Activated CD8-positive, alpha-beta memory T cell treated with anti-CD3 and anti-CD28 coated beads, Interleukin-2, amount 10 ng/mL, durations not matched to agents 7 days and 5 days (primary cell): ENCODE measurements at regions not wholly inside any gene's neighbourhood (a gene's known extent, or its start where the extent isn't known, plus 50 kb on each side); places are given as distances from the start of the nearest gene placed in this dataset.
"Not testable (repeated sequence)": the region's sequence is repeated elsewhere in the genome, so short reads cannot be mapped to it uniquely, and the experiment has no call there.

Source experiments
- ATAC-seq: fragments of 150-1000 bp; cut with Tn5 transposase; one replicate; pipeline ENCODE4 v1.10.0; 2021; ENCODE audit warnings: moderate library complexity
- CTCF ChIA-PET: fragments of 350-600 bp; sonication (Branson Sonifier 250); formaldehyde crosslinking; loops from one replicate; lab custom pipeline; 2021; ENCODE audit warnings: antibody characterized with exemption; lab: Charles Lee
- DNase-seq: peaks from one replicate; pipeline ENCODE4 v3.0.0-alpha.2; 2020
- H3K27ac Mint-ChIP-seq: one replicate; pipeline ENCODE4 v1.8.0; 2021; ENCODE audit warnings: mild to moderate bottlenecking, mixed read lengths
- H3K27me3 Mint-ChIP-seq: one replicate; pipeline ENCODE4 v1.8.0; 2021; ENCODE audit warnings: mixed read lengths
- H3K36me3 Mint-ChIP-seq: one replicate; pipeline ENCODE4 v1.8.0; 2021; ENCODE audit warnings: mild to moderate bottlenecking, mixed read lengths
- H3K4me1 Mint-ChIP-seq: one replicate; pipeline ENCODE4 v1.8.0; 2021; ENCODE audit warnings: mixed read lengths
- H3K4me3 Mint-ChIP-seq: one replicate; pipeline ENCODE4 v1.8.0; 2021; ENCODE audit warnings: mild to moderate bottlenecking, moderate library complexity, mixed read lengths
- H3K9me3 Mint-ChIP-seq: one replicate; pipeline ENCODE4 v1.8.0; 2022; ENCODE audit warnings: low read depth, mixed read lengths

DNA sequence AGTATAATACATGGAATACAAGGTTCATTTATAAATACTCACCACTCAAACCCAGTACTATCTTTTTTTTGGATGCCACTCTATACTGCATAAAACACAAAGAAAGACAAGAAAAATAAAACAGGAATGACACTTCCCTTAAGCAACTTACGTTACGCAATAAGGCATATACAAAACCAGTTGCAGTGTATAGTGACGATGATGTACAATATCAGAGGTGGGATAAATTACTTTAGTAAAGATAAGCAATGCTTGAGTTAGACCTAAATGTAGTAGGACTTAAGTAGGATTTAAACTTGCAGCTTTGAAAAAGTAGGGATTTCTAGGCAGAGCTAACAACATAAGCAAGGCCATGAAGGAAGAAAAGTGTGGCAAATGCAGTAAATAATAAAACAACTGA lies 374.9 kb downstream of the SPRY2 start:
- no peaks in the 10 kb centered on the region for H3K36me3 Mint-ChIP-seq
- H3K4me1 Mint-ChIP-seq, result no peaks in the 10 kb centered on the region
- CTCF ChIA-PET, result no interaction called here
- H3K9me3 Mint-ChIP-seq, result no peaks in the 10 kb centered on the region
- no peak overlapping the region for H3K4me3 Mint-ChIP-seq
- no peak for DNase-seq
- H3K27me3 Mint-ChIP-seq, result no peaks in the 10 kb centered on the region
- no peak overlapping the region for H3K27ac Mint-ChIP-seq
- ATAC-seq, result no peak

DNA sequence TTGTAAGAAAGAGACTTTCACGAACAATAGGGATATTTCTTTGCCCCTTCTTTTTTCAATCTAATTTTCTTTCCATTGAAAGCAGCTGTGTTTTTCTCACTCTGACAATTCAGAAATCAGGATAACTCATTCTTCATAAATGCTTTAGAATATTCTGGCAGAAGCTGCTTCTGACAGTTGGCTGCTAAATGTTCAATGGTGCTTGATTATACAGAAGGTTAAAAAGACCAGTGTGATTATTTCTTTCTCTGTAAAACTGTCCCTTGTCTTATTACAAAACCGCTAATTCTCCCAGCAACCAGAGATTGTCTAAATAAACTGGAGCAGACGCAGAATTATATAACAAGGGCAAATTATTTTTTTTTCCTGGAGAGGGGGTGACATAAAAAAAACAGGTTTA lies 394.4 kb downstream of the SPRY2 start:
- CTCF ChIA-PET, result no interaction called here
- Mint-ChIP-seq H3K27me3 (no peaks in the 10 kb centered on the region), H3K27ac (no peak overlapping the region), H3K9me3 (peaks cover 2% of the 10 kb centered on the region), H3K4me3 (no peak overlapping the region), H3K36me3 (no peaks in the 10 kb centered on the region), H3K4me1 (no peaks in the 10 kb centered on the region)
- no peak for ATAC-seq
- no peak for DNase-seq

DNA sequence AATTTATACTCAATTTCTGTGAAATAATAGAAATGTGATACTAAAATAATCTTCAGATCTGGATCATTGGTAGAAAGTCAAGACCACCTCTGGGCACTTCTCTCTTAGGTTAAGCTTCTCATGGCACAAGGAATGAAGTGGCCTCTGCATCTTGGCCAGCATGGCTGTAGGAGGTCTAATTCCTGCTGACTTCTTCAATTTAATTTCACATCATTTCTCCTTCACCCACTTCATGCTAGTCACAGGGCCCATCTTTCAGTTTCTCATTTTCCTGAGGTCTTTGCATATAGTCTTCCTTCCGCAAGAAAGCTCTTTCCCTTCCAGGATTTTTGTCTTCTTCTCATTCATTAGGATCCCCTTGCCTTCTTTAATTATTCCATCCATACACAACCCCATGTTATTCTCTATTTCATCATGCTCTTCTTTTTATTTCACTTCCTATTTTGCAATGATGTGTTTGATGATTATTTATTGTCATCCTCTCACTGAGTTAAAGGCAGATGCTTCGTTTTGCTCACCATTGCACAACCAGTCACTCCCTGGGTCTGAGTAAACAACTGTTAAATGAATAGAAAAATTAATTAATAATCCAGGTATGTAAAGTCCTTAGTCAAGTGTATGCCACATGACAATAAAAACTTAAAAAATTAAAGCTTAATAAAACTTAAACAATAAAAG lies 397.4 kb downstream of the SPRY2 start:
- no peaks in the 10 kb centered on the region for H3K27me3 Mint-ChIP-seq
- H3K27ac Mint-ChIP-seq, result no peak overlapping the region
- no peaks in the 10 kb centered on the region for H3K36me3 Mint-ChIP-seq
- H3K9me3 Mint-ChIP-seq, result no peaks in the 10 kb centered on the region
- DNase-seq, result no peak
- no peak for ATAC-seq
- no peaks in the 10 kb centered on the region for H3K4me1 Mint-ChIP-seq
- H3K4me3 Mint-ChIP-seq, result no peak overlapping the region
- CTCF ChIA-PET, result interaction anchor here (0.6 kb wide), 1 partner anchor 16 kb away, joined by 3 read pairs; no protein-coding TSS in a partner anchor

DNA sequence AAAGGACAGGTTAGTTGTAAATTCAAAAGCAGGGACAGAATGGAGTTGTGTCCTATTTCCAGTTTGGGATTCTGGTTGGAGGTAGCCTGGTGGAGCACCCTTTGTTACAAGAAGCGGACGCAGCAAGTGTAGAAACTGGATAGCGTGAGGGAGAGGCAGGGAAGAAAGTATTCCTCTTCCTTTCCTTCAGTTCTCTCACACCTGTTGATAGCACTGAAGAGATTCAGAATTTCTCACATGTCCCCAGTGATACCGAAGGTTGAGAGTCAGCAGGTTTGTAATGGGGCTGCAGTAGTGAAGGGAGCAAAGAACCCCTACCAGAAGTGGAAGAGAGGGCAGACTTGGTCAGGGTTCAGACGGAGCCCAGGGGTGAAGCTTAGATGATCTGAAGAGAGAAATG lies 399.2 kb downstream of the SPRY2 start:
- DNase-seq, result no peak
- ATAC-seq, result no peak
- no peak overlapping the region for H3K4me3 Mint-ChIP-seq
- H3K27ac Mint-ChIP-seq, result no peak overlapping the region
- no peaks in the 10 kb centered on the region for H3K4me1 Mint-ChIP-seq
- no peaks in the 10 kb centered on the region for H3K27me3 Mint-ChIP-seq
- CTCF ChIA-PET, result no interaction called here
- no peaks in the 10 kb centered on the region for H3K9me3 Mint-ChIP-seq
- no peaks in the 10 kb centered on the region for H3K36me3 Mint-ChIP-seq

DNA sequence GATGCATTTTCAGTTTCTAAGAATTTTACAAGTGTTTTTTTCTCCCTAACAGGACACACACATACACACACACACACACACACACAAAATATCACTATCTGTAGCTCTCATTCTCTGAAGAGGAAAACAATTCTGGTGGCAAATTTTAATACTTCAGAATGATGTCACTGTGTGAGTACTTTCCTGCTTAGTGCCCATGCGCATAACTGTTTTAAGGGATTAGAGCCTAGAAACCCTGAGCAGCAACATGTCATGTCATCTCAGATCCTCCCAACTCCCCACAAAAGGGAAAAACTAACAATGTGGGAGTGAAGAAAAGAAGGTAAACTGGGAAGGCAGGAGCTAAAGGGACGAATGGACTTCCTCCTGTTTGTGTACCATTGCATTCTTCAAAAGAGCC lies 401.2 kb downstream of the SPRY2 start:
- Mint-ChIP-seq H3K9me3 (no peaks in the 10 kb centered on the region), H3K27ac (no peak overlapping the region), H3K36me3 (no peaks in the 10 kb centered on the region), H3K4me3 (no peak overlapping the region), H3K4me1 (no peaks in the 10 kb centered on the region), H3K27me3 (no peaks in the 10 kb centered on the region)
- ATAC-seq, result no peak
- CTCF ChIA-PET, result no interaction called here
- no peak for DNase-seq

DNA sequence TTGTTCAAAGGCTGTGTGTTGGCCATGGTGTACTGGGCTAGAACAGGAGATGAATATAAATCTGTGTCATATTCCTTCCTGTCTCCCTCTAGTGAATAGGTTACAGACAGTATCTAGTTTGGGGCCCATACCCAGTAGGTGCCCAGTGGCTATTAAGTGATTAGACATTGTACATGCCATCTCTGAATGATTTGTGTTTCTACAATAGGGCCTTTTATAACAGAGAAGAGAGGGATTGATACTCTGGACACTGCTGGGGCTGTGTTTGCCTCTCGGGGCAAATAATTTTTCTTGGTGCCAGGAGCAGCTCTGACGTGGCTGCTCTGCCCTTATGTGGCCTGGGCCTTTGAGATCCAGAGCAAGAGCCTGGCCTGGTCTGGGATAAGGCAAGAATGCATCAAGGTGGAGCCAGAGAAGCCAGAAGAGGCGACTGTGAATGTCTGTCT lies 403.1 kb downstream of the SPRY2 start:
- DNase-seq, result no peak
- Mint-ChIP-seq H3K27me3 (no peaks in the 10 kb centered on the region), H3K36me3 (no peaks in the 10 kb centered on the region), H3K9me3 (no peaks in the 10 kb centered on the region), H3K4me3 (no peak overlapping the region), H3K4me1 (no peaks in the 10 kb centered on the region), H3K27ac (no peak overlapping the region)
- ATAC-seq, result no peak
- CTCF ChIA-PET, result no interaction called here

DNA sequence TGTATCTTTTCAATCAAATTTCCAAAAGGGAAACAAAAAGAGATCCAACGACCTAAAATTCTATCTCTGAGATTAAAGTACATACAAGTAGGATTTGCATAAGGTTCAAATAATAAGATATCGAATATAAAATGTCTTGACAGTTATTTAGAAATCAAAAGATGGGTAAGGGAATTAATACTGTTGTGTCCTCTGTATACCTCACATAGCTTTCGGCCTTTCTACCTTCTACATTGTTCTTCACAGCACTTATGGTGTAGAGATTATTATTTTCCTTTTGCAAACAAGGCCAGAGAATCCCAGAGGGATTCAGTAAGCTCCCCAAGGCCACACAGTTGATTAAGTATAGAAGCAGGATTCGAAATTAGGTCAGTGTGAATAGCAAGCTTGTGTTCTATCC lies 403.6 kb downstream of the SPRY2 start:
- Mint-ChIP-seq H3K27me3 (no peaks in the 10 kb centered on the region), H3K36me3 (no peaks in the 10 kb centered on the region), H3K4me3 (no peak overlapping the region), H3K27ac (no peak overlapping the region), H3K4me1 (no peaks in the 10 kb centered on the region), H3K9me3 (no peaks in the 10 kb centered on the region)
- CTCF ChIA-PET, result no interaction called here
- DNase-seq, result no peak
- no peak for ATAC-seq

DNA sequence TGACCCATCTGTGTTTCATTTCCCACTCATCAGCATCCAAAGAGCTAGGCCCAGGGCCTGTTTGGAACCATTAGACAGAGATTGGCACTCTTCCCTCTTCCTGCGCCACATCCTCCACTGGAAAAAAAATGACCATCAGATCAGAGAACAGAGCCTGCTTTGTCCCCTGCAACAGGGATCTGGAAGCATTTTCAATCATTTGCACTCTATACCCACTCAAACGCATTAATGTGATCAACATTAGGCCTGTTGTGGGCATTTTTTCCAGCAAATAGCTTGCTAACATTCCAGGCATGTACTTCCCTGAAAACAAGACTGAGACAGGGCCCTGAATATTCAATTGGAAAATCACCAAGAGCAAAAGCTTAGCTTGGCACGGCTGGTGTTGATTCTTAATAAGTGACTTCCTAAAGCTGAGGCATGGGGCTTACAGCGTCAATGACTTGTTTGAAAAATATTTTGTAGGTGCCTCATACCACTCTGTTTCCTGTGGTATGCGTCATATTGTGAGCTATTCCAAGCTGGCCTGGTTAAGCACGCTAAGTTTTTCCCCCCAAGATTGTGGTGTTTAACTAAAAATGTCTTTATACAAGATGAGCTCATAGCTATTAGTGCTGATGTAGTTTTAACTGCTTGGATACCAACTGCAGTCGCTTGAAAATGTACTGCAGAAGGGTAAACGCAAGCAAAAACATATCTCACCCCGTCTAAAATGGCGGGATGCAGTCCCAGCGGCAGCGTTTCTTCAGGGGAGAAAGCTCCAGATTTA lies 404.4 kb downstream of the SPRY2 start:
- Mint-ChIP-seq H3K4me3 (no peak overlapping the region), H3K27ac (no peak overlapping the region), H3K4me1 (no peaks in the 10 kb centered on the region), H3K9me3 (no peaks in the 10 kb centered on the region), H3K27me3 (no peaks in the 10 kb centered on the region), H3K36me3 (no peaks in the 10 kb centered on the region)
- ATAC-seq (no peak), DNase-seq (no peak)
- CTCF ChIA-PET, result no interaction called here

DNA sequence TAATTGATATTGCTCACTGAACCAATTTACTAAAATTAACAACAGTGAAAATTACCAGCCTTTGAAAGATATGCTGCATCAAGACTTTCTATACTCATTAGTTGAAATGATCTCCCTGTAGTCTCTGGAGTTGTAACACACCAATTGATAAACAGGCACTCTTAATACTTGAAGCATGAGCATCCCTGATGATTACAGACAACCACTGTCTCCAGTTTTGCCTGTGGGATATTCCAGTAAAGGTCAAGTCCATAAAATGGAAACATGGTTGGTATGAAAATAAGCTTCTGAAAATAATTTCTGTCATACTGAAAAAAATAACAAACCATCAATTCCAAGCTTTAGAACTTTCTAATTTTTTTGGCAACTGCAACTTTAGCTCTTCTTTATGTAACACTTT lies 405.8 kb downstream of the SPRY2 start:
- Mint-ChIP-seq H3K36me3 (no peaks in the 10 kb centered on the region), H3K4me1 (no peaks in the 10 kb centered on the region), H3K27me3 (no peaks in the 10 kb centered on the region), H3K9me3 (peaks cover 2% of the 10 kb centered on the region), H3K4me3 (no peak overlapping the region), H3K27ac (no peak overlapping the region)
- CTCF ChIA-PET, result no interaction called here
- DNase-seq (no peak), ATAC-seq (no peak)

DNA sequence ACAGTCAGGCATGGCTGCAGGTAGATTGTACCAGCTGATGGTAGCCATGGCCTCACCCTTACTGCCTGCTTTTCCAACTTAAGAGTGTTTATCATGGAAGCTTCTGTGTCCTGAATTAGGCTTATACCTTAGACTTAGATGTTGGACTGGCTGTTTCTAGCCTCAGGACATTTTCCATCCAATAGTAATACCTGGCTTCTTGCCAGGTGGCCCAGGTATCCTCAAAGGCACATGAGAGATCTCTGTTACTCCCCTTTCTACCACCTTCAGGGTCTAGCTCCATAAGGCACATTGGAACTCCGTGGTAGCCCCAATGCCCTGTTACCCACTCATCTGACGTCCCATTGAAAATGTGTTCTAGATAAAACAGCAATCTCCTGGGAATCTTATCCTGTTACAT lies 407.5 kb downstream of the SPRY2 start:
- CTCF ChIA-PET, result no interaction called here
- no peak overlapping the region for H3K27ac Mint-ChIP-seq
- ATAC-seq, result no peak

DNA sequence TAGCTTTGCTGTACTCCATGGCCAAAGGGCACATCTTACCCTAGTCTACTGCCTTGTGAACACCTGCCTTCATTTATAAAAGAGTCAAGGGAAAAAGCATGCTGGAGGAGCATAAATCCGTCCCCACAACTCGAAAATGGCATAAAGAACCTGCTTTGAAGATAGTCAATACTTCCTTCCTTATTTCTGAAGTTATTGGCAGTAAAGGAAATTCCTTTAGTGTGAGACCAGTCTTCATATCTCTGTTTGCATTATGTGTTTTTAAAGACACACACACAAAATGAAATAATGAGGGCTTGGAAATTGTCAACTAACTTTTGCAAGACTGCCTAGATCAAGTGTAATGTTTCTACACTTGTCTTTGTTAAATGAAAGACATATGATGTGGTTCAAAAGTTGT lies 408.4 kb downstream of the SPRY2 start:
- no peak overlapping the region for H3K4me3 Mint-ChIP-seq
- H3K27me3 Mint-ChIP-seq, result no peaks in the 10 kb centered on the region
- DNase-seq (no peak), ATAC-seq (no peak)
- no peaks in the 10 kb centered on the region for H3K36me3 Mint-ChIP-seq
- CTCF ChIA-PET, result no interaction called here
- peaks cover 4% of the 10 kb centered on the region for H3K9me3 Mint-ChIP-seq
- H3K4me1 Mint-ChIP-seq, result no peaks in the 10 kb centered on the region
- no peak overlapping the region for H3K27ac Mint-ChIP-seq

More for the DNA sequence above, 407.5 kb downstream of the SPRY2 start:
- Mint-ChIP-seq H3K4me3 (no peak overlapping the region), H3K36me3 (no peaks in the 10 kb centered on the region), H3K27me3 (no peaks in the 10 kb centered on the region), H3K9me3 (peaks cover 2% of the 10 kb centered on the region), H3K4me1 (no peaks in the 10 kb centered on the region)
- no peak for DNase-seq

DNA sequence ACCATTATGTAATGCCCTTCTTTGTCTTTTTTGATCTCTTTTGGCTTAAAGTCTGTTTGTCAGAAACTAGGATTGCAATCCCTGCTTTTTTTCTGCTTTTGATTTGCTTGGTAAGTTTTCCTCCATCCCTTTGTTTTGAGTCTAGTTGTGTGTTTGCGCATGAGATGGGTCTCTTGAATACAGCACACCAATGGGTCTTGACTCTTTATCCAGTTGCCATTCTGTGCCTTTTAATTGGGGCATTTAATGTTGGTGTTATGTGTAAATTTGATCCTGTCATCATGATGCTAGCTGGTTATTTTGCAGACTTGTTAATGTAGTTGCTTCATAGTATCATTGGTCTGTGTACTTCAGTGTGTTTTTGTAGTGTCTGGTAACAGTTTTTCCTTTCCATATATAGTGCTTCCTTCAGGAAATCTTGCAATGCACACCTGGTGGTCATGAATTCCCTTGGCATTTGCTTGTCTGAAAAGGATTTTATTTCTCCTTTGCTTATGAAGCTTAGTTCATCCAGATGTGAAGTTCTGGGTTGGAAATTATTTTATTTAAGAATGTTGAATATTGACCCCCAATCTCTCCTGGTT lies 416.9 kb downstream of the SPRY2 start:
- H3K27ac Mint-ChIP-seq, H3K4me3 Mint-ChIP-seq, DNase-seq, H3K9me3 Mint-ChIP-seq, CTCF ChIA-PET, H3K36me3 Mint-ChIP-seq, H3K4me1 Mint-ChIP-seq, ATAC-seq, H3K27me3 Mint-ChIP-seq: not testable (repeated sequence)

DNA sequence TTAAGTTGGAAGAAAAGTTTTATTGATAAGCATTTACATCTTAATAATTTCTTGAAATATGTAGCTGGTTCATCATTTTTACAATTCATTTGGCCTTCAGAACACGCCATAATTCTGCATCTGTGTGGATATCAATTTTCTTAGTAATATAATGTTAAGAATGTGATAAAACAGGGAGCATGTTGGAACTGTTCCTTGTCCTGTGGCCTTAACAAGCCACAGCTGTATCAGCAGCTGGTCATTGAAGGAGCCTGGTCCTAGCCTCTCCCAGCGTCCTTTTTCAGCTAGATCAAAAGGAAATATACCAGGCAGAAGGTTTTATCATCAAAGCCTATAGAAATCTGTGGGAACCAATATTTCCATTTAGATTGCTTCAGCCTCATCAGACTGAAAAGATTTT lies 421.8 kb downstream of the SPRY2 start:
- Mint-ChIP-seq H3K4me1 (no peaks in the 10 kb centered on the region), H3K36me3 (no peaks in the 10 kb centered on the region), H3K9me3 (no peaks in the 10 kb centered on the region), H3K4me3 (no peak overlapping the region), H3K27ac (no peak overlapping the region), H3K27me3 (no peaks in the 10 kb centered on the region)
- CTCF ChIA-PET, result interaction anchor here (0.6 kb wide), 1 partner anchor 346 kb away, joined by 3 read pairs; no protein-coding TSS in a partner anchor
- ATAC-seq (no peak), DNase-seq (no peak)

DNA sequence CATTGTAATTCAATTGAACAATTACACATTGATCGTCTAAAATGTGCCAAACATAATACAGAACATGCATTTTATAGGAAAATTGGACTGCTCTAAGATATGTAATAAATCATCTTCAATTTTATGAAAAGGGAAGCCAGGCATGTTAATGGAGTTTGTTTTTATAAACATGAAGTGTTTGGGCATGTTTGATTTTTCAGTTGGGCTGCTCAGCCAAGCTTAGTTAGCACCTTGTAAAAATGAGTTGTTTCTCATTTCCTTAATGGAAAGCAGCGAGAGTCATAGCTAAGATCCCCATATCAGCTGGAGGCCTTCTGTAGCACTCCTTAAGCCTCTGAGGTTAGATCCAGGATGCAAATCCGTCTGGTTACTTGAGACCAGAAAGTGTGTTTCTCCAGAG lies 422.3 kb downstream of the SPRY2 start:
- no peaks in the 10 kb centered on the region for H3K36me3 Mint-ChIP-seq
- no peaks in the 10 kb centered on the region for H3K27me3 Mint-ChIP-seq
- H3K4me3 Mint-ChIP-seq, result no peak overlapping the region
- H3K27ac Mint-ChIP-seq, result no peak overlapping the region
- DNase-seq (no peak), ATAC-seq (no peak)
- CTCF ChIA-PET, result no interaction called here
- H3K9me3 Mint-ChIP-seq, result no peaks in the 10 kb centered on the region
- H3K4me1 Mint-ChIP-seq, result no peaks in the 10 kb centered on the region
